GM23338 (cell line): ENCODE measurements at regions not wholly inside any gene's neighbourhood (a gene's known extent, or its start where the extent isn't known, plus 50 kb on each side); places are given as distances from the start of the nearest gene placed in this dataset.

Experiments
- ATAC-seq: fragments of 200-7000 bp; cut with Tn5 transposase; 3 replicates; pipeline ENCODE4 v1.9.1; 2020
- DNase-seq: peaks from one replicate; pipeline ENCODE4 v3.0.0-alpha.2; 2015; ENCODE audit warnings: low spot score
- H2AFZ ChIP-seq: fragments of 200-600 bp; sonication (generic); 2 replicates; pipeline ENCODE4 v1.8.0; 2016; ENCODE audit warnings: antibody characterized with exemption, mild to moderate bottlenecking, moderate library complexity
- H3F3A ChIP-seq: fragments of 200-600 bp; sonication (generic); replicated peaks from 2 replicates; pipeline ENCODE4 v1.8.0; 2017; ENCODE audit warnings: antibody characterized with exemption, mixed run types, low read depth
- H3K27ac ChIP-seq: fragments of 200-600 bp; sonication (generic); 2 replicates; pipeline ENCODE4 v1.6.1; 2016; ENCODE audit warnings: low read depth
- H3K27me3 ChIP-seq: fragments of 200-600 bp; sonication (generic); 2 replicates; pipeline ENCODE4 v1.8.0; 2016; ENCODE audit warnings: mild to moderate bottlenecking, mixed run types, moderate library complexity; ENCODE audit not compliant: insufficient read depth
- H3K36me3 ChIP-seq: fragments of 200-600 bp; sonication (generic); 2 replicates; pipeline ENCODE4 v1.8.0; 2016; ENCODE audit warnings: mild to moderate bottlenecking; ENCODE audit not compliant: insufficient read depth
- H3K4me1 ChIP-seq: fragments of 200-600 bp; sonication (generic); 2 replicates; pipeline ENCODE4 v1.8.0; 2016; ENCODE audit warnings: mild to moderate bottlenecking, moderate library complexity; ENCODE audit not compliant: insufficient read depth
- H3K4me2 ChIP-seq: fragments of 200-600 bp; sonication (generic); 2 replicates; pipeline ENCODE4 v1.7.1; 2017; ENCODE audit warnings: mixed run types
- H3K4me3 ChIP-seq: fragments of 200-600 bp; sonication (generic); 2 replicates; pipeline ENCODE4 v1.6.1; 2016; ENCODE audit warnings: mixed run types
- H3K79me2 ChIP-seq: fragments of 200-600 bp; sonication (generic); replicated peaks from 2 replicates; pipeline ENCODE4 v1.8.0; 2017; ENCODE audit warnings: mild to moderate bottlenecking; ENCODE audit not compliant: insufficient read depth
- H3K9me2 ChIP-seq: fragments of 200-600 bp; sonication (generic); 2 replicates; pipeline ENCODE4 v1.8.0; 2017; ENCODE audit not compliant: insufficient read depth
- H4K20me1 ChIP-seq: fragments of 200-600 bp; sonication (generic); replicated peaks from 2 replicates; pipeline ENCODE4 v1.8.0; 2017; ENCODE audit warnings: mild to moderate bottlenecking; ENCODE audit not compliant: insufficient read depth
- H3K27ac Mint-ChIP-seq: 2 replicates; pipeline ENCODE4 v1.8.0; 2020; ENCODE audit warnings: inconsistent platforms, mild to moderate bottlenecking, moderate library complexity, mixed read lengths
- H3K27me3 Mint-ChIP-seq: 3 replicates; pipeline ENCODE4 v1.8.0; 2022; ENCODE audit warnings: low read depth, mild to moderate bottlenecking, moderate library complexity, mixed read lengths, inconsistent platforms; ENCODE audit not compliant: insufficient read depth, poor library complexity
- H3K36me3 Mint-ChIP-seq: 3 replicates; pipeline ENCODE4 v1.8.0; 2021; ENCODE audit warnings: low read depth, mild to moderate bottlenecking, inconsistent platforms, moderate library complexity, mixed read lengths
- H3K4me1 Mint-ChIP-seq: 3 replicates; pipeline ENCODE4 v1.8.0; 2020; ENCODE audit warnings: mild to moderate bottlenecking, inconsistent platforms, mixed read lengths
- H3K4me3 Mint-ChIP-seq: 3 replicates; pipeline ENCODE4 v1.8.0; 2021; ENCODE audit warnings: moderate library complexity, mild to moderate bottlenecking, inconsistent platforms, mixed read lengths
- H3K9me3 Mint-ChIP-seq: 3 replicates; pipeline ENCODE4 v1.8.0; 2020; ENCODE audit warnings: moderate library complexity, mild to moderate bottlenecking, inconsistent platforms, mixed read lengths
- CREB1 ChIP-seq: fragments of 250-450 bp; sonication (Bioruptor Pico); IDR thresholded peaks from 2 replicates; pipeline ENCODE4 v1.5.0; 2020; ENCODE audit warnings: low read depth, mild to moderate bottlenecking, moderate library complexity
- REST ChIP-seq: IDR thresholded peaks from one replicate; pipeline ENCODE4 v1.6.1; 2018; ENCODE audit warnings: antibody characterized with exemption; ENCODE audit not compliant: unreplicated experiment
- ZNF331 ChIP-seq: fragments of 250-450 bp; sonication (Bioruptor Pico); IDR thresholded peaks from 2 replicates; pipeline ENCODE4 v1.5.0; 2020; ENCODE audit warnings: low read depth, mild to moderate bottlenecking, moderate library complexity
- TF ChIP-seq, protein P1 (sequence below): fragments of 250-450 bp; sonication (Bioruptor Pico); IDR thresholded peaks from 2 replicates; pipeline ENCODE4 v1.5.0; 2020; ENCODE audit warnings: mild to moderate bottlenecking, moderate library complexity

GRCh38 chr5:21397693-21398092 is 1409.7 kb upstream of the CDH18 start (continued):
- TF ChIP-seq REST (no peak), ZNF331 (CRISPR knock-in tag) (no peak)
- TF ChIP-seq, protein P1, sequence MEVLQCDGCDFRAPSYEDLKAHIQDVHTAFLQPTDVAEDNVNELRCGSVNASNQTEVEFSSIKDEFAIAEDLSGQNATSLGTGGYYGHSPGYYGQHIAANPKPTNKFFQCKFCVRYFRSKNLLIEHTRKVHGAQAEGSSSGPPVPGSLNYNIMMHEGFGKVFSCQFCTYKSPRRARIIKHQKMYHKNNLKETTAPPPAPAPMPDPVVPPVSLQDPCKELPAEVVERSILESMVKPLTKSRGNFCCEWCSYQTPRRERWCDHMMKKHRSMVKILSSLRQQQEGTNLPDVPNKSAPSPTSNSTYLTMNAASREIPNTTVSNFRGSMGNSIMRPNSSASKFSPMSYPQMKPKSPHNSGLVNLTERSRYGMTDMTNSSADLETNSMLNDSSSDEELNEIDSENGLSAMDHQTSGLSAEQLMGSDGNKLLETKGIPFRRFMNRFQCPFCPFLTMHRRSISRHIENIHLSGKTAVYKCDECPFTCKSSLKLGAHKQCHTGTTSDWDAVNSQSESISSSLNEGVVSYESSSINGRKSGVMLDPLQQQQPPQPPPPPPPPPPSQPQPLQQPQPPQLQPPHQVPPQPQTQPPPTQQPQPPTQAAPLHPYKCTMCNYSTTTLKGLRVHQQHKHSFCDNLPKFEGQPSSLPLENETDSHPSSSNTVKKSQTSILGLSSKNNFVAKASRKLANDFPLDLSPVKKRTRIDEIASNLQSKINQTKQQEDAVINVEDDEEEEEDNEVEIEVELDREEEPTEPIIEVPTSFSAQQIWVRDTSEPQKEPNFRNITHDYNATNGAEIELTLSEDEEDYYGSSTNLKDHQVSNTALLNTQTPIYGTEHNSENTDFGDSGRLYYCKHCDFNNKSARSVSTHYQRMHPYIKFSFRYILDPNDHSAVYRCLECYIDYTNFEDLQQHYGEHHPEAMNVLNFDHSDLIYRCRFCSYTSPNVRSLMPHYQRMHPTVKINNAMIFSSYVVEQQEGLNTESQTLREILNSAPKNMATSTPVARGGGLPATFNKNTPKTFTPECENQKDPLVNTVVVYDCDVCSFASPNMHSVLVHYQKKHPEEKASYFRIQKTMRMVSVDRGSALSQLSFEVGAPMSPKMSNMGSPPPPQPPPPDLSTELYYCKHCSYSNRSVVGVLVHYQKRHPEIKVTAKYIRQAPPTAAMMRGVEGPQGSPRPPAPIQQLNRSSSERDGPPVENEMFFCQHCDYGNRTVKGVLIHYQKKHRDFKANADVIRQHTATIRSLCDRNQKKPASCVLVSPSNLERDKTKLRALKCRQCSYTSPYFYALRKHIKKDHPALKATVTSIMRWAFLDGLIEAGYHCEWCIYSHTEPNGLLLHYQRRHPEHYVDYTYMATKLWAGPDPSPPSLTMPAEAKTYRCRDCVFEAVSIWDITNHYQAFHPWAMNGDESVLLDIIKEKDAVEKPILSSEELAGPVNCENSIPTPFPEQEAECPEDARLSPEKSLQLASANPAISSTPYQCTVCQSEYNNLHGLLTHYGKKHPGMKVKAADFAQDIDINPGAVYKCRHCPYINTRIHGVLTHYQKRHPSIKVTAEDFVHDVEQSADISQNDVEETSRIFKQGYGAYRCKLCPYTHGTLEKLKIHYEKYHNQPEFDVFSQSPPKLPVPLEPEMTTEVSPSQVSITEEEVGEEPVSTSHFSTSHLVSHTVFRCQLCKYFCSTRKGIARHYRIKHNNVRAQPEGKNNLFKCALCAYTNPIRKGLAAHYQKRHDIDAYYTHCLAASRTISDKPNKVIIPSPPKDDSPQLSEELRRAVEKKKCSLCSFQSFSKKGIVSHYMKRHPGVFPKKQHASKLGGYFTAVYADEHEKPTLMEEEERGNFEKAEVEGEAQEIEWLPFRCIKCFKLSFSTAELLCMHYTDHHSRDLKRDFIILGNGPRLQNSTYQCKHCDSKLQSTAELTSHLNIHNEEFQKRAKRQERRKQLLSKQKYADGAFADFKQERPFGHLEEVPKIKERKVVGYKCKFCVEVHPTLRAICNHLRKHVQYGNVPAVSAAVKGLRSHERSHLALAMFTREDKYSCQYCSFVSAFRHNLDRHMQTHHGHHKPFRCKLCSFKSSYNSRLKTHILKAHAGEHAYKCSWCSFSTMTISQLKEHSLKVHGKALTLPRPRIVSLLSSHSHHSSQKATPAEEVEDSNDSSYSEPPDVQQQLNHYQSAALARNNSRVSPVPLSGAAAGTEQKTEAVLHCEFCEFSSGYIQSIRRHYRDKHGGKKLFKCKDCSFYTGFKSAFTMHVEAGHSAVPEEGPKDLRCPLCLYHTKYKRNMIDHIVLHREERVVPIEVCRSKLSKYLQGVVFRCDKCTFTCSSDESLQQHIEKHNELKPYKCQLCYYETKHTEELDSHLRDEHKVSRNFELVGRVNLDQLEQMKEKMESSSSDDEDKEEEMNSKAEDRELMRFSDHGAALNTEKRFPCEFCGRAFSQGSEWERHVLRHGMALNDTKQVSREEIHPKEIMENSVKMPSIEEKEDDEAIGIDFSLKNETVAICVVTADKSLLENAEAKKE, result no peak

DNA sequence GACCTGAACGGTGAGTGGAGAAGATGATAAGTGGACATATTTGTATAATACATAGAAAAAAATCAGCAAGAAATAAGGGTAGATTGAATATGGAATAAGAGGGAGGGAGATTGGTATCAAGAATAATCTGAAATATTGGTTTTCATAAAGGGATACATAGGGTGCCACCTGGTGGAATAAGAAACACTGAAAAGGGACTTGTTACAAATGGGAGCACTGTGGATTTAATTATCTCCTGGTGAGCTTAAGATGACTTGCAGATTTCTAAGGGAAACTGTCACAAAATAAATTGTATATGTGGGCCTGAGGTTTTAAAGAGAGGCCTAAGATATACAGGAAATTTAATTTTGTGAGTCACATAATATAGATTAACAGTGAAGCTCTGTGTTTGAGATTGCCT is 1403.5 kb upstream of the CDH18 start:
- Histone ChIP-seq H4K20me1 (no peaks in the 10 kb centered on the region), H2AFZ (no peak overlapping the region), H3K79me2 (no peaks in the 10 kb centered on the region), H3K27ac (no peak overlapping the region), H3K4me2 (no peak overlapping the region), H3K27me3 (no peaks in the 10 kb centered on the region), H3K4me3 (no peak overlapping the region), H3K4me1 (no peaks in the 10 kb centered on the region), H3F3A (no peaks in the 10 kb centered on the region), H3K9me2 (no peaks in the 10 kb centered on the region), H3K36me3 (no peaks in the 10 kb centered on the region)
- DNase-seq (peak; percentile 25), ATAC-seq (no peak)
- Mint-ChIP-seq H3K27me3 (no peaks in the 10 kb centered on the region), H3K9me3 (no peaks in the 10 kb centered on the region), H3K27ac (peak overlapping the region; percentile 91), H3K4me1 (peaks cover 3% of the 10 kb centered on the region; the same call in 1 of the 3 replicates), H3K36me3 (no peaks in the 10 kb centered on the region), H3K4me3 (no peak overlapping the region)
- TF ChIP-seq, protein P1, result no peak
- TF ChIP-seq CREB1 (CRISPR knock-in tag), result no peak
